Fibroblast of skin of scalp (primary cell): ENCODE measurements at regions not wholly inside any gene's neighbourhood (a gene's known extent, or its start where the extent isn't known, plus 50 kb on each side); places are given as distances from the start of the nearest gene placed in this dataset.
"Not testable (repeated sequence)": the region's sequence is repeated elsewhere in the genome, so short reads cannot be mapped to it uniquely, and the experiment has no call there.

Experiments
- DNase-seq: peaks from one replicate; pipeline ENCODE4 v3.0.0-alpha.2; 2013

GRCh38 chr4:117575850-117576249 is 458.4 kb upstream of the NDST3 start:
- DNase-seq, result no peak

GRCh38 chr4:117577686-117578311 is 456.5 kb upstream of the NDST3 start:
- DNase-seq, result peak; percentile 1

GRCh38 chr4:117588771-117589170 is 445.5 kb upstream of the NDST3 start:
- no peak for DNase-seq

- DNase-seq, result no peak
Measured at GRCh38 chr4:117596917-117597480, 437.3 kb upstream of the NDST3 start.

- not testable (repeated sequence) for DNase-seq
Measured at GRCh38 chr4:117599393-117599792, 434.9 kb upstream of the NDST3 start.

- not testable (repeated sequence) for DNase-seq
Measured at GRCh38 chr4:117600936-117601335, 433.4 kb upstream of the NDST3 start.

- peak; percentile 2 for DNase-seq
Measured at GRCh38 chr4:117610706-117611308, 423.5 kb upstream of the NDST3 start.

- no peak for DNase-seq
Measured at GRCh38 chr4:117621673-117622072, 412.6 kb upstream of the NDST3 start.

- peak; percentile 45 for DNase-seq
Measured at GRCh38 chr4:117623326-117623725, 411.0 kb upstream of the NDST3 start.

- no peak for DNase-seq
Measured at GRCh38 chr4:117626664-117627063, 407.6 kb upstream of the NDST3 start.

- no peak for DNase-seq
Measured at GRCh38 chr4:117634716-117635115, 399.6 kb upstream of the NDST3 start.

- no peak for DNase-seq
Measured at GRCh38 chr4:117637347-117637746, 396.9 kb upstream of the NDST3 start.

- DNase-seq, result no peak
Measured at GRCh38 chr4:117640836-117641235, 393.4 kb upstream of the NDST3 start.

GRCh38 chr4:117641519-117641918 is 392.8 kb upstream of the NDST3 start:
- DNase-seq, result no peak

GRCh38 chr4:117654079-117654478 is 380.2 kb upstream of the NDST3 start:
- no peak for DNase-seq

GRCh38 chr4:117660668-117661067 is 373.6 kb upstream of the NDST3 start:
- DNase-seq, result no peak

- no peak for DNase-seq
Measured at GRCh38 chr4:117661091-117662072, 372.9 kb upstream of the NDST3 start.

- no peak for DNase-seq
Measured at GRCh38 chr4:117664706-117665444, 369.4 kb upstream of the NDST3 start.

- DNase-seq, result no peak
Measured at GRCh38 chr4:117676153-117676552, 358.1 kb upstream of the NDST3 start.

- no peak for DNase-seq
Measured at GRCh38 chr4:117678861-117679260, 355.4 kb upstream of the NDST3 start.

- DNase-seq, result no peak
Measured at GRCh38 chr4:117691572-117692351, 342.5 kb upstream of the NDST3 start.

- no peak for DNase-seq
Measured at GRCh38 chr4:117692538-117692937, 341.7 kb upstream of the NDST3 start.
